NCI-H2227 treated with DMSO at 0.1 percent for 48 hours (cell line): ENCODE measurements at regions not wholly inside any gene's neighbourhood (a gene's known extent, or its start where the extent isn't known, plus 50 kb on each side); places are given as distances from the start of the nearest gene placed in this dataset.

Experiments used
- DNase-seq: peaks from one replicate; lab custom pipeline; 2025; lab: John Stamatoyannopoulos, UW

DNA sequence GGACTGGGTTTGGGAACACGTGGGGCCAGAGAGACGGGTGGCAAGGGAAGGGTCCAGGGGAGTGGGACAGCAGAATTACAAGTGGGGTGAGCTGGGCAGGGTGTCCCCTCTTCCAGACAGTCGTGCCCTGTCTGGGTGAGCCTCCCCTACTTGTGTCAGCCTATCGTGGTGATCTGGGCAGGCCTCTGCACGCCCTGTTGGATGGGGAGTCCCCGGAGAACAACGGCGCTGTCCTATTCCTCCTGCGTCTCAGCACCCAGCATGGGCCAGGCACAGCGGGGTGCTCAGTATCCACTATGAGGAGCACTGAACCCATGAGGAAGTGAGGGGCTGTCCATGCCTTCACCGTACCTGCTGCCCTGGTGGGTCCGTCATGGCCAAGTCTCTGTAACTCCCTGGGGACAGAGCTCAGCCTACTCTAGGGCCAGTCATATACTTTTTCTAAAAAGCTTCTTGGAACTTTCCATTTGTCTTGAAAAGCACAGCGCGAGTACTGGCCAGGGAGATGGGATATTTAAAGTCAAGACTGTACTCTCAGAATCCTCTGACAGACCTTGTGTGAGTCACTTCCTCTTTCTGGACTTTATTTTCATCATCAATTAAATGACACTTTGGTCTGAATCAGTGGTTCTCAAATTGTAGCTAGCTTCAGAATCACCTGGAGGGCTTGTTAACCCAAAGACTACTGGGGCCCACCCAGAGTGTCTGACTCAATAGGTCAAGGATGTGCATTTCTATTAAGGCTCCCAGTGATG lies 81.7 kb upstream of the NECTIN1 start:
- DNase-seq: no peak

GRCh38 chr11:119809346-119809745 lies 80.3 kb upstream of the NECTIN1 start:
- DNase-seq: no peak

- no peak for DNase-seq
Measured at GRCh38 chr11:119808407-119809185, 79.6 kb upstream of the NECTIN1 start.

DNA sequence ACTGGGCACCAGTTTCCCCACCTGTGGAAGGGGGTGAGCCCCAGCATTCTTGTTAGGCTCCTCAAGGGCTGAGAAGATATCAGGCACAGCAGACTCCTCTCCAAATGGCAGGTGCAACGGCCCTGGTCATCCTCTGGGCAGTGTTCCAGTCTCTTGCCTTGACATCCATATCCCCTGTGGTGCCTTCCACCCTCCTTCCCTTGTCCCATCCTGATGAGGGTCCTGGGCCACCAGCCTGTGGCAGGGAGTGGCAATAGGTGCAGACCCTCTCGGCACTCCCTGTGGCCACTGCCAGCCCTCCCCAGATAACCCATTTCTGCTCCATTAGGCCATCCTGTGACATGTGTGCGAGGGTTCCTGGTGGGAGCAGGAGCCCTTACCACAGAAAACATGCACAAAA lies 78.8 kb upstream of the NECTIN1 start:
- no peak for DNase-seq

DNA sequence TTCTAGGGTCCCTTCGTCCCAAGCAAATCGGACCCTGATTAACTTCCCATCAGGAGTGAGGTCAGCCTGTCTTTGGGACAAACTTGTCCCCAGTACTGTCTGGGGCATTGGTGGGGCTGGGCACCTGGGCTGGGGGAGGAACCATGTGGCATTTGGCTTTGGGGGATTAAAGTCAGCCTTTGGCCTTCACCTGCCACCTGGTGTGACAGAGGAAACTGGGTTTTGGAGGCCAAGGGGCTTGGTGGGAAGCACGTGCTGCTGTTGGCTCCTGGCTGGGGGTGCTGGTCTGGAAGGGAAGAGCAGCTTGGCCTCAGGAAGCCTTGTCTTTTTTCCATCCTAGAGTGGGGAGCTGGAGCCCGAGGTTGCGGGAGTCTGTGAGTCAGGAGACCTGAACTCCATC lies 78.4 kb upstream of the NECTIN1 start:
- no peak for DNase-seq

GRCh38 chr11:119806064-119806915 lies 77.3 kb upstream of the NECTIN1 start:
- DNase-seq: no peak

- no peak for DNase-seq
Measured at GRCh38 chr11:119805663-119806062, 76.7 kb upstream of the NECTIN1 start.

DNA sequence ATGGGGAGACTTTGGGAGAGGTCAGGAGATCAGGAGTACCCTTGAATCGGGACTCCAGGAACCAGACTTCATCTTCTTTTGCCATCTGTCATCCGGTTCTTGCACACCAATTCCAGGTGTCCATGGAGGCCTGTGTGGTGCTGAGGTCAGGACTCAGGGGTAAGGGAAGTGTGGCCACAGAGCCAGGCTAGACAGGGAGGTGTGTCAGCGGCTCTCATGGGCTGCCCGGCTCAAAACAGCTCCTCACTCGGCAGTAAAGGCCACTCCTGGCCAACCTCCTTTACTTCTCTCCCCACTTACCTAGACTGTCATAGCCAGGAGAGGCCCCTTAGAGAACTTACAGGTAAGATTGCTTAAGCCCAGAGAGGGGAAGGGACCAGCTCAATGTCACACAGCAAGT lies 75.7 kb upstream of the NECTIN1 start:
- DNase-seq: no peak

- DNase-seq: no peak
Measured at GRCh38 chr11:119803726-119804294, 74.8 kb upstream of the NECTIN1 start.

DNA sequence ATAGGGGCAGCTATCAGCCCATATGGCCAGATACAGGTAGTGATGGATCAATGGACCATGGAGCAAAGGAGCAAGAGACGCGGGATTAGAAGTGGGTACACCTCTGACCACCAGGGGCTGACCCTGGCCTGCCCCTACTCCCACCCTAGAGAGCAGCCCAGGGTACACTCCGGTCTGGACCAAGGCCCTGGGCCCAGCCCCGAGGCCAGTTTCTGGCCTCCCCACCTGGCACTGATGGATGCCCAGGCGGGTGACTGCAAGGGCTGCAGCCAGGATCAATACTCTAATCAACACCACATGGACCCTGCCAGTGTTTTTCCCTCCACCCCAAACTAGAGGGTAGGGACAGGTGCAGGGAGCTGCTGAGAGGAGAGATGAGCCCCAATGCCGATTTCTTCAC lies 74.1 kb upstream of the NECTIN1 start:
- DNase-seq: no peak

DNA sequence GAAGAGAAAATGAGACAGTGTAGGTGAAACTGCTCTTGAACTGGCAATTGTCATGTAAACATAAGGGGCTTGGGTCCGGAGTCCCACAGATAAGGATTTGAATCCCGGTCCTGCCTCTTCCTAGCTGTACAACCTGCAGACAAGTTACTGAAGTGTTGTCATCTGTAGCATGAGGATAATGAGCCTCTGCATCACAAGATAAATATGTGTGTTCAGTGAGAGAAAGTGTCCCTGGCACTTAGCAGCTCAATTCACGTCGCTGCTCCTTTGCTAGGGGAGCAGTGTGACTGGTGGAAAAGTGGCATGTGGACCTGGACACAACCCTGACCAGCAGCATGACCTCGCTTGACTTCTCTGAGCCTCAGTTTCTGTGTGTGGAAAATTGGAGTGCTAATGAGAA lies 73.7 kb upstream of the NECTIN1 start:
- DNase-seq: no peak

- no peak for DNase-seq
Measured at GRCh38 chr11:119800619-119801018, 71.6 kb upstream of the NECTIN1 start.

DNA sequence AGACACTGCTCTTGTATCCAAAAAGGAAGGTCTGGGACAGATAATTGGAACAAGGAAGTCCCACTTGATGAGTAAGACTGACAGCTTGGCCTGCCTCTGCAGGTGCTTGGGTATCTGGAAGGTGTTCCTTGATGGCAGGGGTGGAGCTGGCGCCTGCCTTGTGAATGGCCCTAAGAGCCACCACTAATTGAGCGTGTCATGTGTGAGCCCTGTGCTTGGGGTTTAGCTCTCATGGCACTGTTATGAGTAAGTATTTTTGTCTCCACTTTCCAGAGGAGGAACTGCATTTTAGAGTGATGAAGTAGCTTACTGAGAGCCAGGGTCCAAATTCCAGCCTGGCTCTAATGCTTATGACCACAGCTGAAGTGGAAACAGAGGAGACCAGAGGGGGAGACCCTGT lies 71.2 kb upstream of the NECTIN1 start:
- DNase-seq: no peak

GRCh38 chr11:119798656-119799055 lies 69.7 kb upstream of the NECTIN1 start:
- no peak for DNase-seq

GRCh38 chr11:119797736-119798135 lies 68.7 kb upstream of the NECTIN1 start:
- DNase-seq: no peak

DNA sequence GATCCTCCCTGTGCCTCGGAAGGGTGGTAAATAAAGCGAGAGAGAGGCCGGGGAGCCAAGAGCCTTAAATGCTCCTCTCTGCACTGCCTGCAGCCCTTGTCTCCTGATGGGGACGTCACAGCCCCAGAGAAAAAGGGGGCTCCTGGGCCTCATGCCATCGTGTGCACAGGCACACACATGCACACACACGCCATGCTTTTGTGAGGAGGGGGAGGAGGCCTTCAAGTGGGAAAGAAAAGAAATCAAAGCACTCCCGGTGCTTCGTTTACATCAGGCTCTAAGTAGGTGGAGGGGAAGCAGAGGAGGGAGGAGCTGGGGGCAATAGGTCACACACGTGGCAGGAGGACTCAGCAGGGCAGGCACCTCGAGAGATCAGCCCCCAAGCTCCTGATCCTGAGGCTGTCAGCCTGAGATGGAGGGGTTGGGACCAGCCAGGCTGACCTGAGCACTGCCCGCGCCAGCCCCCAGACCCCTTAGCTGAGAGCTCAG lies 68.2 kb upstream of the NECTIN1 start:
- DNase-seq: peak; percentile 31

DNA sequence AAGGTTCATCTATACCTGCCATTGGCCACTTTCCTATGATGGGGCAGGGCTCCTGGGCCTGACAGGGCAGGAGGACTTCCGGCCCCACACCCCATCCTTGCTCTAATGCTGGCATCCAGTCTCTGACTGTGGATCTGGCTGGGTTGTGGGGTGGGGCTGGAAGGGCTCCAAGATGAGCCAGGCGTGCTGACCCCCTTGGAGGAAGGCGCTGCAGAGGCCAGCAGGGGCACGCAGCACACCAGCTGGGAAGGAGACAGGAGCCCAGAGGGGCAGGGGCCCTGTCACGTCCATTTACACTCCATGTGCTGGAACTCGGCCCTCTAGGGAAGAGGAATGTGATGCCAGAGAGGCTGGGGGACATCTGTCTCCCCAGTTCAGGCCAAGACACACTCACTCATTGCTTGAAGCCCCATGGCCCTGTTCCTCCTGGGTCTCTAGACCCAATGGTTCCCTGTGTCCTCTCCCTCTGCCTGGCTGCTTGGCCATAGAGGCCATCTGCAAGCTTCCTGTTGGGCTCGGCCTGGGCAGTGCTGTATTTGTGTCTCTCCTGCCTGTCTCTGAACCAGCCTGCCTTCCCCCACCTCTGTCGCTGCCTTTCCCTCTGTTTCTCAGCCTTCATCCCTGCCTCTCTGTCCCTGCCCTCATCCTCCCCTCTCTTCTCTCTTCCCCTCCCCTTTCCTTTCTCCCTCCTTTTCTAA lies 67.5 kb upstream of the NECTIN1 start:
- no peak for DNase-seq

- DNase-seq: no peak
Measured at GRCh38 chr11:119795690-119796089, 66.7 kb upstream of the NECTIN1 start.

- no peak for DNase-seq
Measured at GRCh38 chr11:119795231-119795630, 66.2 kb upstream of the NECTIN1 start.

GRCh38 chr11:119794756-119795155 lies 65.8 kb upstream of the NECTIN1 start:
- no peak for DNase-seq

DNA sequence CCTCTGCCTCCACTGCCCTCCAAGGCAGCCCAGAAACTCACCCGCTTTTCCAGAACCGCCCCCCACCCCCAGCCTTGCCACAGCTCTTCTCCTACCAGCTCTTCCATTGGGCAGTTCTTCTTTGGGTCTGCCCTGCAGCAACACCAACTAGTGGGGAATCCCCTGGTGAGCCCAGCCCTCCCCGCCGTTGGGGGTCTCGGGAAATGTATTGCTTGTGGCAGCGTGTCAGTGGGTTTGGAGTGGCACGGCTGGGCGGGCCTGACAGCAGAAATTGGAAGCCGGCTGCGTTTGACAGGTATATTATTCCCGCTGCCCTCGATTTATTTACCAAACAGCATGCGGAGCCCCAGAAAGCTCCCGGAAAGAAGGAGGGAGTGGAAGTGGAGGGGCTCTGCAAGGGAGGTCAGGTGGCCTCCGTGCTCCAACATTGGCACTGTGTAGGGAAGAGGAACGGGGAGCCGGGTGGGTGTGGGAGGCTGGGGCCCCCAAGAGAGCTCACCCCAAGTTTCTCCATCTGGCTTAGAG lies 65.2 kb upstream of the NECTIN1 start:
- DNase-seq: no peak
